ENCODE measurements at regions not wholly inside any gene's neighbourhood (a gene's known extent, or its start where the extent isn't known, plus 50 kb on each side); places are given as distances from the start of the nearest gene placed in this dataset.
A peak's percentile ranks its signal among the peaks of the same experiment; 100 is the strongest.
"Not testable (repeated sequence)": the region's sequence is repeated elsewhere in the genome, so short reads cannot be mapped to it uniquely, and the experiment has no call there.

- DNase-seq: no peak
Measured at GRCh38 chr5:79924936-79925893, 65.8 kb downstream of the MTX3 start.

- DNase-seq: no peak
Measured at GRCh38 chr5:79923431-79923830, 67.6 kb downstream of the MTX3 start.

- no peak for DNase-seq
Measured at GRCh38 chr5:79922626-79923025, 68.4 kb downstream of the MTX3 start.

GRCh38 chr5:79907452-79907851 lies 83.6 kb downstream of the MTX3 start:
- DNase-seq: not testable (repeated sequence)

- not testable (repeated sequence) for DNase-seq
Measured at GRCh38 chr5:79902571-79902970, 88.5 kb downstream of the MTX3 start.

DNA sequence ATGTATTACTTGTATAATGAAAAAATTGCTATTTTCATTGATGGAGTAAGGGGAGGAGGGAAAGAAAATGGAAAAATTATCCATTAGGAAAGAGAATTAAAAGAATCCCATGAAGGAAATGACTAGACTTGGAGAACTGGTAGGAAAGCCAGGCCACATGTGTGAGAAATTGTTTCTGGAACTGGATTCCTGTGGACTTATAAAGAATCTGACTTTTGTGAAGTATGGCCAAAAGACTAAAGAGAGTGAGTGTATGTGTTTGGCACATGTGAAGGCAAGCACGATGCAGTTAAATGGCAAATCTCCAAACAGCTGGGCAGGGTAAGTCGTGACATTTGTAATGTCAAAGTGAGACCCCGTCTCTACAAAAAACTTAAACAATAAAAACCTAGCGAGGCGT lies 89.4 kb downstream of the MTX3 start:
- DNase-seq: no peak

GRCh38 chr5:79898611-79899010 lies 92.5 kb downstream of the MTX3 start:
- DNase-seq: no peak

- no peak for DNase-seq
Measured at GRCh38 chr5:79893976-79894375, 97.1 kb downstream of the MTX3 start.

DNA sequence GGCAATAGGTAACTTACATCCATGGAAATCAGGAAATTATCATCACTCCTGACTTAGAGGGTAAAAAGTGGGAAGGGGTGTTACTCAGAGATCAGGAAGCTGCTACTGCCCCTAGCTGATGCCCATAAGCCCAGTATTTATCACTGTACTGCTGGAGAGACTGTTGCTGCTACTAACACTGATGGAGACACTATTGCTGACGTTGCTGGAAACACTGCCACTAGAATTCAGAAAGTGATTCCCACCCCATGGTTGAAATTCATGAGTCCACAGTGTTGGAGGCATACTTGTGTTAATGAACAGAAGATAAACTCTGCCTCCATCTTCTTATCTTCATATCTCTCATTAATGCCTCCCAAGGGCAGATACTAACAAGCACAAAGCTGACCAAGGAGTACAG lies 97.6 kb downstream of the MTX3 start:
- DNase-seq: no peak

DNA sequence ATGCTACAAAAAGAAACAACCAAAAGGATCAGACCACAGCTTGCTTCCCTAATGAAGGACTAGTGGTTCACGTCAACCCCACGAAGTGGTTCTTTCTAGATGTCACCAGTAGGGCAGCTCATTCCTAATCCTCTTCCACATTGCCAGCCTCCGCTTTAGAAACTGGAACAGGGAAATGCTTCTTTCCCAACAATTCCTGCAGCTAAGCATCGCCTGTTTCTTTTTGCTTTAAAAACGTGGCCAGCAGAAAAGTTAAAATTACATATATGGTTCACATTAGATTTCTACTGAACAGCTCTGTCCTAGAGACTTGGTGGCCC lies 100.2 kb downstream of the MTX3 start:
- no peak for DNase-seq

GRCh38 chr5:79890119-79890929 lies 100.7 kb downstream of the MTX3 start:
- no peak for DNase-seq

- no peak for DNase-seq
Measured at GRCh38 chr5:79888643-79889042, 102.4 kb downstream of the MTX3 start.

- DNase-seq: no peak
Measured at GRCh38 chr5:79886925-79887655, 104.0 kb downstream of the MTX3 start.

GRCh38 chr5:79886456-79886855 lies 104.6 kb downstream of the MTX3 start:
- no peak for DNase-seq

GRCh38 chr5:79879880-79880279 lies 111.2 kb downstream of the MTX3 start:
- DNase-seq: not testable (repeated sequence)

DNA sequence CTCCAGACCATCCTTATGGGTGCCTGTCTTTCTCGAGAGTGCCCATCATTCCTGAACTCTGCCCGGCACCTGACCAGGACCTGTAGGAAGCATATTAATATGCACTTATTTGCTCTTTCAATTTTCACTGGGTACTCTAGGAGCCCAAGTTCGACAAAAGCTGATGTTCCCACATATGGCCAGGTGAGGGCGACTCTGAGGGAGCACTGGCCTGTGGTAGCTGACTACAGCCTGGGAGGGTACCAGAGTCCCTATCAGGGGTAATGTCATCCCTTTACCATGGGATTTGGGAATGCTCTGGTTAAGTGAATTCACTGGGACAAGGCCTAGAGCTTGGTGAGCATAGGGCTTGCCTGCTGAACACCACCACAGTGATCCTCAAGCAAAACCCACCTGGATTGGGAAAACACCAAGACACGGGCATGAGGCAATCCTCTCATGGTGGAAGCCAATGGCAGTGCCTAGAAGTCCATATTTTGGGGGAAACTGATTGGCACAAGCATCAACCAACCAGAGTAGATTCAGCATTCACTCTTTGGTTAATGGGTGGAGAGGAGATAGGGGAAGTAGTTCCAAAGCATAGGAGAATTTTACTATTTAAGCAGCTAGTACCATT lies 112.2 kb downstream of the MTX3 start:
- peak; percentile 28 for DNase-seq

- DNase-seq: no peak
Measured at GRCh38 chr5:79878136-79878679, 112.9 kb downstream of the MTX3 start.

- DNase-seq: no peak
Measured at GRCh38 chr5:79876456-79876855, 114.6 kb downstream of the MTX3 start.

DNA sequence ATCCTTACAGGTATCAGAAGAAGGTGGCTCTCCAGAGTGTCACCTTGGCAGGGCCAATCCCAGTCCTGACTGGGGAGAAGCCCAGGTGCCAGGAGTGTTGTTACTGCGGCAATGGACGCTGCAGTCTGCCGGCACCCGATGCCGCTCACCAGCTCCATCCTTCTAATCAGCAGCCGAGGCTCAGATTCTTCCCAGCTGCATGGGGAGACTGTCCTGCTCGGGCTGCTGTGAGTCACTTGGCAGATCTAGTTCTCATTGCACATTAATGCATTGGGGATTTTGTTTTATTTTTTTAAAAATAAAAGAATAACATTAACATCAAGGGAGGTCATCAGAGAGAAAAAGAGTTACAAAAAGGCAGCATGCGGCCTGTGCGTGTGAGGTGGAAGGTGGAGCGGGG lies 115.8 kb downstream of the MTX3 start:
- DNase-seq: no peak

- no peak for DNase-seq
Measured at GRCh38 chr5:79873187-79873586, 117.9 kb downstream of the MTX3 start.

DNA sequence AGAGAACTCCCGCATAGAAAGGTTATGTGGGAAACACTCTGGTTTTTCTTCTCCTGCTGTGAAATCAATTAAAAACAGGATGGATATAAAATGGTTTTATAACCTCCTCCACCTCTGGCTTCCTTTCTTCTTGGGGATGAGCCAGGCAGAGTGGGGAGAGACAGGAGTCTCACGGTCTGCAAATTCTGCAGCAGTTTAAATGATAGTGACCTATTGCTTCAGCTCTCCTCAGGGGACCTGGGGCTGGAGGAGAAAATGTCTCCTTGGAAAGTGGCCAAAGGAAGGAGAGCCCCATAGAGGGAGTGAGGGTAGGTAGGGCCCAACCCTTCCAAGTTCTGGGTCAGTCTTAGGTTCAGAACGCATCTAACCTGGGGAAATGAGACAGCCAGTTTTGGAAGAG lies 118.8 kb downstream of the MTX3 start:
- DNase-seq: no peak

DNA sequence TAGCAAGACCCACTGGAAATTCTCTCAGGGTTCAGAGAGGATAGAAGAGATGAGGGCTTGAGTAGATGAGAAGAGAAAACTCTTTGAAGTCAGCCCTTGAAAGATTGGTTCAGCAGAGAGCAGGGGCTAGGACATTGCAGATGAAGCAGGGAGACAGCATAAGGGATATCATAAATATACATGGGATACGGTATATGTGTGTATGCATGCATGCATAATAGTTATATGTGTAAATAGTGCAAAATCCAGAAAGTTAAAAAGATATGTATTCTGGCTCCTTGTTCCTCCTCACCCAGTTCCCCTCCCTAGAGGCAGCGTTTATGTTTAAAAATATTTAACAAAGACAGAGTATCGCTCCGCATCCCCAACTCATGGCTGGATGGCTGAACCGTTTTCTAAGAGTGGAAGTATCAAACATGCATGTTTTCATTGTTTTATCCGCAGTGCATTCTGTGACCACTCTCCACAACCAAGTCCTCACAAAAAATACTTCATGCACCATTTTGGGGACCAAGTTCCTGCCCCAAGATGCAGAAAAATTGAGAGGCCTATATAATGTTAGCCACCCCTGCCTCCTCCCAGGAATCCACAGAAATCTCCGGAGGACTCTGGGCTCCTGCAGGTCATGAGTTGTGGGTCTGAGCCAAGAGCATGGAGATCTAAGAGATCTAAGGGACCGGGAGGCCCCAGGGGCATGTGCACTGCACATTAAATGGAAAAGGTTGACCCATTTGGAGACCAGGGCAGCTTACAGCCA lies 119.5 kb downstream of the MTX3 start:
- no peak for DNase-seq

All from activated T-cell treated with anti-CD3 and anti-CD28 coated beads, Interleukin-2, amount 50 U/mL, for 1 hour (primary cell).